Caki2 (cell line): ENCODE measurements at regions not wholly inside any gene's neighbourhood (a gene's known extent, or its start where the extent isn't known, plus 50 kb on each side); places are given as distances from the start of the nearest gene placed in this dataset.
A peak's percentile ranks its signal among the peaks of the same experiment; 100 is the strongest.
"Not testable (repeated sequence)": the region's sequence is repeated elsewhere in the genome, so short reads cannot be mapped to it uniquely, and the experiment has no call there.

Experiments used
- DNase-seq: peaks from one replicate; pipeline ENCODE4 v3.0.0-alpha.2; 2015; ENCODE audit warnings: low read depth
- in situ Hi-C: cut with HindIII; loops from 2 replicates; pipeline ENCODE4 v1.10.0; 2016; ENCODE audit warnings: low sequenced_read_pairs, low pct_unique_long_range_greater_than_20kb, mixed read lengths

- DNase-seq, result no peak
- in situ Hi-C loops, result no loop called here
Measured at GRCh38 chr7:106744563-106745091, 83.7 kb upstream of the CCDC71L start.

- DNase-seq, in situ Hi-C loops: not testable (repeated sequence)
Measured at GRCh38 chr7:106747301-106747700, 86.3 kb upstream of the CCDC71L start.

GRCh38 chr7:106747804-106748203 lies 86.8 kb upstream of the CCDC71L start:
- in situ Hi-C loops, result no loop called here
- DNase-seq, result no peak

GRCh38 chr7:106749165-106749564 lies 88.2 kb upstream of the CCDC71L start:
- in situ Hi-C loops, result no loop called here
- DNase-seq, result no peak

- in situ Hi-C loops, result no loop called here
- no peak for DNase-seq
Measured at GRCh38 chr7:106750773-106751172, 89.8 kb upstream of the CCDC71L start.

GRCh38 chr7:106752367-106752766 lies 91.4 kb upstream of the CCDC71L start:
- in situ Hi-C loops, result no loop called here
- no peak for DNase-seq

- in situ Hi-C loops, DNase-seq: not testable (repeated sequence)
Measured at GRCh38 chr7:106755024-106755423, 94.1 kb upstream of the CCDC71L start.

GRCh38 chr7:106755641-106756040 lies 94.7 kb upstream of the CCDC71L start:
- in situ Hi-C loops, result no loop called here

GRCh38 chr7:106756071-106756470 lies 95.1 kb upstream of the CCDC71L start:
- in situ Hi-C loops, result no loop called here

More at GRCh38 chr7:106755641-106756040, 94.7 kb upstream of the CCDC71L start:
- no peak for DNase-seq

GRCh38 chr7:106756884-106757283 lies 95.9 kb upstream of the CCDC71L start:
- in situ Hi-C loops, result no loop called here
- no peak for DNase-seq

More at GRCh38 chr7:106756071-106756470, 95.1 kb upstream of the CCDC71L start:
- DNase-seq, result no peak

- no peak for DNase-seq
- in situ Hi-C loops, result no loop called here
Measured at GRCh38 chr7:106757846-106758245, 96.9 kb upstream of the CCDC71L start.

GRCh38 chr7:106762845-106763244 lies 101.9 kb upstream of the CCDC71L start:
- DNase-seq, in situ Hi-C loops: not testable (repeated sequence)

GRCh38 chr7:106763717-106764116 lies 101.4 kb upstream of the PIK3CG start:
- in situ Hi-C loops, result no loop called here

GRCh38 chr7:106765727-106766355 lies 99.2 kb upstream of the PIK3CG start:
- in situ Hi-C loops, result no loop called here
- no peak for DNase-seq

More at GRCh38 chr7:106763717-106764116, 101.4 kb upstream of the PIK3CG start:
- no peak for DNase-seq

- in situ Hi-C loops, result no loop called here
- no peak for DNase-seq
Measured at GRCh38 chr7:106766551-106766950, 98.5 kb upstream of the PIK3CG start.

- in situ Hi-C loops, result no loop called here
- no peak for DNase-seq
Measured at GRCh38 chr7:106767078-106767477, 98.0 kb upstream of the PIK3CG start.

GRCh38 chr7:106767498-106768323 lies 97.4 kb upstream of the PIK3CG start:
- in situ Hi-C loops, result no loop called here
- DNase-seq, result peak; percentile 19

- in situ Hi-C loops, result no loop called here
- DNase-seq, result peak; percentile 27
Measured at GRCh38 chr7:106768324-106768751, 96.7 kb upstream of the PIK3CG start.

GRCh38 chr7:106770191-106770590 lies 94.9 kb upstream of the PIK3CG start:
- DNase-seq, result peak; percentile 69
- in situ Hi-C loops, result no loop called here
